IPS-18c (cell line): ENCODE measurements at regions not wholly inside any gene's neighbourhood (a gene's known extent, or its start where the extent isn't known, plus 50 kb on each side); places are given as distances from the start of the nearest gene placed in this dataset.

Source experiments
- H3K4me3 ChIP-seq: 2 replicates; pipeline ENCODE4 v1.7.0; 2013; ENCODE audit warnings: low read depth, mild to moderate bottlenecking, low read length, moderate library complexity; ENCODE audit not compliant: insufficient read depth
- H3K9me3 ChIP-seq: one replicate; pipeline ENCODE4 v1.6.1; 2013; ENCODE audit warnings: mild to moderate bottlenecking, low read length, moderate library complexity; ENCODE audit not compliant: control insufficient read depth, insufficient read depth

DNA sequence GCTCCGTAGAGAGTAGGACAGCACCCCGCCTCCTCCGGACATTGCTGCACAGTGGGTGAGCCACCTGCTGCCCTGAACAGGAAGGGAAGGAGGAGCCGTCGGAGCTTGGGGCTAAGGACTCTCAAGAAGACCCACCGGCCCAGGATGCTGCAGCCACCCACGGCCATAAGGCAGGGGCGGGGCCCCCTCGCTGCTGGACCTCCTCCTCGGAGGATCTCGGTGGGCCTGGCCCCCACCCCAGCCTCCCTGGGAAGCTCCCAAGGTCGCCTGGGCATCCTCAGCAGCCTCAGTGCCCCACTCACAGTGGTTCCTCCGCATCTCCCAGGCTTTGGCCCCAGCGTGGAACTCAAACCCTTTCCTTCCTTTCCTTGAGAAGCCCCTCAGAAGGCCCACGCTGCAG is 68.6 kb upstream of the DIO3 start:
- H3K9me3 ChIP-seq = no peaks in the 10 kb centered on the region
- H3K4me3 ChIP-seq = no peak overlapping the region

GRCh38 chr14:101494826-101495225 is 66.5 kb upstream of the DIO3 start:
- no peaks in the 10 kb centered on the region for H3K9me3 ChIP-seq
- H3K4me3 ChIP-seq = no peak overlapping the region

- no peak overlapping the region for H3K4me3 ChIP-seq
- no peaks in the 10 kb centered on the region for H3K9me3 ChIP-seq
Observed at GRCh38 chr14:101495284-101495683, 66.0 kb upstream of the DIO3 start.

GRCh38 chr14:101495827-101496775 is 65.2 kb upstream of the DIO3 start:
- Histone ChIP-seq H3K4me3 (no peak overlapping the region), H3K9me3 (no peaks in the 10 kb centered on the region)

GRCh38 chr14:101496776-101497683 is 64.3 kb upstream of the DIO3 start:
- Histone ChIP-seq H3K9me3 (no peaks in the 10 kb centered on the region), H3K4me3 (no peak overlapping the region)

DNA sequence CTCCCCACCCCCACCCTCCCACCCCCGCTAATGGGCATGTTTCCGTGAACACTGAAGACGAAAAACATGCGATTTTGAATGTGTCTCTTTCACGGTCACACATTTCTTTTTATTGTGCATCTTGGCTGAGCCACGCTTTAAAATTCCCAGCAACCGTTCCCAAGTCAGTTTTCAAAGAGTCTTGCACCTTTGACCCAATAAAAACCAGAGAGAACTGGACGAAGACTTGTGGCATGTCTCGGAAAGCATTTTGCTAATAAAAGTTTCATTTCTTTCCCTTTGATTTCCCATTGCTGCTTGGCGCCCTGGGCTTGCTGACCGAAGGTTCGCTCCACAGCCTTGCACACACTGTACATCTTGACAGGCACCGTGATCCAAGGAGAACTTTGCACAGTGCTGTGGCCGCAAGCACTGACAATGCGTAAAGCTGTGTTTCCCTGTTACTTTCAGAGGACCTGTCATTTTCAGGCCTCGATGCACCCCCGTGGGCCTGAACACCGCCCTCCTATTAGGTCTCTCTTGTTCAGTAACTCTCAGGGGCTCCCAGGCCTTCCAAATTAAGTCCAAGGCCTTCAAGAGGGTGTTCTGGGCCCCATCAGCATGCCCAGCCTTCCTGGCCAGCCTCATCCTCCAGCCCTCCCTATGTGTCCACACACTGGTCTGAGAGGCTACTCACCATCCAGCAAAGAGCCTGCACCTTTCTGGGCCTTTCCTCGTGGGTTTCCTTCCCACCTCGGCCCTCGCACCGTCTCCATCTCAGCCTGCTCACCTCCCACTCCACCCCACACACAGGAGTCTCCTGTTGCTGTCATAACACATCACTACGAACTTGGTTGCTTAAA is 63.4 kb upstream of the DIO3 start:
- no peak overlapping the region for H3K4me3 ChIP-seq
- H3K9me3 ChIP-seq = no peaks in the 10 kb centered on the region

- Histone ChIP-seq H3K9me3 (peaks cover 4% of the 10 kb centered on the region), H3K4me3 (no peak overlapping the region)
Observed at GRCh38 chr14:101498526-101498860, 62.8 kb upstream of the DIO3 start.

GRCh38 chr14:101499080-101499479 is 62.2 kb upstream of the DIO3 start:
- Histone ChIP-seq H3K4me3 (no peak overlapping the region), H3K9me3 (peaks cover 4% of the 10 kb centered on the region)

GRCh38 chr14:101499513-101499912 is 61.8 kb upstream of the DIO3 start:
- Histone ChIP-seq H3K9me3 (peaks cover 4% of the 10 kb centered on the region), H3K4me3 (no peak overlapping the region)

- Histone ChIP-seq H3K4me3 (no peak overlapping the region), H3K9me3 (peaks cover 4% of the 10 kb centered on the region)
Observed at GRCh38 chr14:101500061-101500460, 61.2 kb upstream of the DIO3 start.

- peaks cover 4% of the 10 kb centered on the region for H3K9me3 ChIP-seq
- no peak overlapping the region for H3K4me3 ChIP-seq
Observed at GRCh38 chr14:101500681-101501080, 60.6 kb upstream of the DIO3 start.

GRCh38 chr14:101501341-101501740 is 60.0 kb upstream of the DIO3 start:
- H3K4me3 ChIP-seq = no peak overlapping the region
- H3K9me3 ChIP-seq = peaks cover 4% of the 10 kb centered on the region

DNA sequence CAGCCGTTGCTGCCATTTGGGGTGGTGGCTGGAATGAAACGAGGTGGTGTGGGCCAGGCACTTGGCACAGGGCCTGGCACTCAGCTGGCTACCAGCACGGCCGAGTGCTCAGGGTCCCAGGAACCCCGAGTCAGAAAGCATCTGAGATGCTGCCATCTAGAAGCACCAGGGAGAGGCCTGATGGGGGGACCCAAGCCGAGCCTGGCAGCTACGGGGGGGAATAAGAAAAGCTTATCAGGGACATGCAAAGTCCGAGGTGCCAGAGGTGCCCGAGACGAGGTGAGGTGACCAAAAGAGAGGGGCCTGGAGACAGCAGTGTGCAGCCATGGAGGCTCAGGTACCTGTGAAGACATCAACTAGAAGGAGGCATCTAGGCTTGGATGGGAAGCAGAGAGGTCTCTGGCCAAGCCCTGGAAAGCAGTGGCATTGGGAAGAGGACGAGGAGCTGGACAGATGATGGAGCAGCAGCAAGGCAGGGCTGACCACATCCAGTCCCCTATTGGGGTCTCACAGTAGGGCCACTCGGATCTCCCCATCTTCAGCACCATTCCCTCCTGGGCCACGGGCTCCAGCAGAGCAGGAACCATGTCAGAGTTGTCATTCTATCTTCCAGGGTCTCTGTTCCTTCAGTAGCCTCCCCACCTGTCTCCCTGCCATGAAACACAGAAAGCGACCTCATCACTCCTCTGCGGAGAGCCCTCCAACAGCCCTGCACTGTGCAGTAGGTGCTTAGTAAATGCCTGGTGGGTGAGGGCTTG is 59.3 kb upstream of the DIO3 start:
- Histone ChIP-seq H3K9me3 (peaks cover 4% of the 10 kb centered on the region), H3K4me3 (no peak overlapping the region)

DNA sequence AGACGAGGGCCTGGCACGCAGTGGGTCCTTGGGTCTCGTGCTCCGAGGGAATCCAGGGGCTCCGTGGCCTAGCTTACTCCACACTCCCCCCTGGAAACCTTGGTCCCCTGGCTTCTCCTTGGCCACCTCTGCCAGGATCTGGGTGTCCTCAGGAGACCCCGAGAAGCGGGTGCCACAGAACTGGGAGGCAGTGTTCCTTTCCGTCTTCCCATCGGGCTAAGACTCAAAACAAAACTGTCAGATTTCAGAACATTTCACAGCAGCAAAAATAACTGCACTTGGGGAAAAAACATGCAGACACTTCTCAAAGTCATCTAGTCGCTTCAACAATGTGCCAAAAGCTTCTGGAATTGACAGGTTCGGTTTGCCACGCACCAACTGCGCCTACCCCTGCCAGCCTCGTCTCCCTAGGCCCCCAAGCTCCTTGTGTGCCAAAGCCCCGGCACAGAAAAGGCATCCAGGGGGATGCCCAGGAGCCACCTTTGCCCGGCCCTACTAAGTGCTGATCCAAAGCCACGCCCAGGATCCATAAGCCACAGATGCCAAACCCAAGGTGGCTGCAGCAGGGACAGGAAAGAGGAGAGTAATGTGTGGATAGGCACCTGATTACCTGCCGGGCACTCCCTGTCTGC is 58.4 kb upstream of the DIO3 start:
- no peak overlapping the region for H3K4me3 ChIP-seq

DNA sequence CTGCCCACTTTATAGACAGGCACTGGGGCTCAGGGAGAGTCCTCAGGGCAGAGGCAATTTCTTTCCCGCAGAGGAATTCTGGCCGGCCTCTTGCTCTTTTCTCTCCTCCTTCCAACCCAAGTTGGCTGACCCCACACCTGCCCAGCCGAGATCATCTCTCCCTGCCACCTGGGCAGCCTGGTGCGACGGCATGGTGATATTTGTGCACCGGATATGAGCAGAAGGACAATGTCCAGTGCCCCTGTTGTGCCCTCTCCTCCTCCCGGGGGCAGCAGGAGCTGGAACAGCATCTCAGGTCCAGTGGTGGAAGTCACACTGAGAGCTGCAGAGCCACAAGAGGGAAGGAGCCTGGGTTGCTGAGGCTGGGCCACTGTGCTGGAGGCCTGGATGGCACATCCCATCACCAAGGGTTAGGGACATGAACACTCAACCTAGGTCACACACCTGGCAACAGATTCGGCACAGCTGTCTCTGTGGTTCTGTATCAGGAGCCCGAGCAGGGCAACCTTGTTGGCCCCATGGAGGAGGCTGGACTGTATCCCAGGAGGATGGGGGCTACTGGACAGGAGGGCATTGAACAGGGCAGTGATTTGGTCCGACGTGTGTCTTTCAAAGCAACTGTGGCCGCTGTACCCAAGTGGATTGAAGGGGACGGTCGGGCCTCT is 57.7 kb upstream of the DIO3 start:
- Histone ChIP-seq H3K4me3 (no peak overlapping the region), H3K9me3 (peaks cover 4% of the 10 kb centered on the region)

More for the DNA sequence above, 58.4 kb upstream of the DIO3 start:
- H3K9me3 ChIP-seq = peaks cover 4% of the 10 kb centered on the region
